GM18909 (cell line): ENCODE measurements at regions not wholly inside any gene's neighbourhood (a gene's known extent, or its start where the extent isn't known, plus 50 kb on each side); places are given as distances from the start of the nearest gene placed in this dataset.
A peak's percentile ranks its signal among the peaks of the same experiment; 100 is the strongest.

ENCODE experiments used
- ATAC-seq: cut with Tn5 transposase; IDR thresholded peaks from one replicate; pipeline ENCODE4 v1.9.1; 2021; ENCODE audit warnings: mild to moderate bottlenecking; ENCODE audit not compliant: unreplicated experiment, poor library complexity

DNA sequence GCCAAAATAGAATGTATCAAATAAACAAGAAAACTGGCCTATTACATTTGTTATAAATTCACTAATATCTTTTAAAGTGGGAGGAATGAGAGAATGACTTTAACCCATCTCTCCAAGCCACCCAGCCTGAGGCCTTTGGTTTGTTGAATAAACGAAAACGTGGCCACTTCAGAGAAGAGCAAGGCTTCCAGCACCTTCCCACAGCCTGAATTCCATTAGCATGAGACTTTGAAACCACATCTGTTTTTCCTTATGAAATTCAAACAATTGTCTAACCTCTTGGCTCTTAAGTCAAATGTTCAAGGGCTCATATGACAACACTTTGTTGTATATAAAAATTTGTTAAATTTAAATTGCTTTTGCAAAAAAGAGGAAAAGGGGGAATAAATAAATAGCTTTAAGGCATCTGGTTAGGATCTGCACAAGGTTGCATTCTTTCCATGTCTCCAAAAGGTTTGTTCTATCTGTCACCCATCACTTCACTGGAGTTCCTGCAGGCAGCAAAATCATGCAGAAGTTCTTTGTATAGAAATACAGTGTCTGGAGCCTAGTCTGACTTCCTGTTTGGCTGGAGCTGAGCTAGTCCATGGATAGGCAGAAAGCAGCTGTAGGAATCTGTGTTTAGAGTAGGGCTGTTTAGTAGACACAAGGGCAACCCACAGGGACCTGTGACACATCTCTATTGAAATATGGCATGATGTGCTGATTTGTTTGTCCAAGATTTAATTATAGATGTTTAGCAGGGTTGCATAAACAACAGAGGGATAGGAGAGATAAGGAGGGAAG, 502.3 kb downstream of the KCTD12 start:
- no peak for ATAC-seq

DNA sequence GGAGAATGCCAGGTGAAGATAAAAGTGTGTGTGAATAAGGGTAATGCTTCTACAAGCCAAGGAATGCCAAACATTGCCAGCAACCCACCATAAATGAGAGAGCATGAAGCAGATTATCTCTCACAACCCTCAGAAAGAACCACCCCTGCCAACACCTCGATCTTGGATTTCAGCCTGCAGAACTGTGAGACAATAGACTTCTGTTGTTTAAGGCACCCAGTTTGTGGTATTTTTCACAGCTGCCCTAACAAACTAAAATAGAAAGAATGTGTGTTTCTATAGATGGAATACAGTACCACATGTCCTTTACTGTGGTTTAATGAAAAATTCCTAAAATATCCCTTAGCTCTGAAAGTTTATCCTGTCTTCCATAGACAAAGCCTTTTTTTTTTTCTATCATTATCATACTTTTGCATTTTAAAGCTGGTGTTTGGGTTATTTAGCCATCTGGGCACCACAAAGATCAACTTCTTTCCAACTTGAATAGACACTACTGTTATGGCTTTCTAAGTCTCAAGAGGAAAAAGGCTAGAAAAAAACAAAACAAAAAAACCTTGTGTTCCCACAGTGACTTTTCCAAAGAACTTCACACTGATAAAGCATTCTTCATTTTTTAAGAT, 505.6 kb downstream of the KCTD12 start:
- no peak for ATAC-seq

DNA sequence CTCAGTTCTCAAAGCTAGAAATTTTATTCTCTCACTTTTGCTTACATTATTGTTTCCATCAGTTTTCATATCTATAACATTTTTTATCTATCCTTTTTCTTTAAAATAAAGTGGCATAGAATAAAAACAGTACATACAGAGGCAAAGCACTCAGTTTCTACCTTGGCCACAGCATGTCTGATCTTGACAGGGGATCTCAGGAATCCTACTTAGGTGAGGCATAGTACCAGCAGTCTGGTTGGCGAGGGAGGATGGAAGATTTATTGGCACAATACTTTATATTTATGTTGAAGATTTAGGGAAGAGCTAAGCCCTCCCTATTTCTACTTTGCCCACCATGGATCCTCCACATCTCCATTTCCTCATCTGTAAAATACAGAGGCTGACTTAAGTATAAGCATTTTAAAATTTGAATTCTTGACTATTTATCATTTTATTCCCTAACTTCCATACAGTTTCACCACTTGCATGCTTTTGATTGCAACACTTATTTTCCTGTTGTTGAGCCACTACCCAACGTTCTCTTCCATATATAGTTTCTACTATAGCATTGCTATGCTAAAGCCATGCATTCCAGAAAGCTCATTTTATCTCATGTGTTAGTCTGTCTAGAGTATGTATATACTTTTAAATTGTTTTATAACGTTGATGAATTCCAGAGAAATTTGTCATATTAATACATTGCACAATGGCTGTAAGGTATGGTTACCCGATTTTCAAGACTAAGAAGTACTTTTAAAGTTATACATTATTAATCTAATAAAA, 506.7 kb downstream of the KCTD12 start:
- no peak for ATAC-seq

DNA sequence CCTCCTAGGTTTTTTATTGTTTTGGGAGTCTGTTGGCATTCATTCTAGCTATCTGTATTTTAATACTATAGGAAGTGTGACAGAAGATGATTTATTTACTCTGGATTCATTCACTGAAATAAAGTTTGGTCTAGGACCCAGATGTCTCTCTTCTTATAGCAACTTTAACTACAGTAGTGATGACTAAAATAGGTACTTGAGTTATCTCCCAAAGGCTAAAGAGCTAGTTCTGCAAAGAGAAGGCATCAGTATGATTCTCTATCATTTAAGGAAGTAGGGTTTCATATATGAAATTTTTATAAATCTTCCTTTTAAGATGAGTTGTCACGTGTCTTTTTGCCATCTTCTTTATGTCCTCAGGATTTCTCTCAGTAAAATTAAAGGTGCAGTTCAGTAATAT, 507.4 kb downstream of the KCTD12 start:
- no peak for ATAC-seq

DNA sequence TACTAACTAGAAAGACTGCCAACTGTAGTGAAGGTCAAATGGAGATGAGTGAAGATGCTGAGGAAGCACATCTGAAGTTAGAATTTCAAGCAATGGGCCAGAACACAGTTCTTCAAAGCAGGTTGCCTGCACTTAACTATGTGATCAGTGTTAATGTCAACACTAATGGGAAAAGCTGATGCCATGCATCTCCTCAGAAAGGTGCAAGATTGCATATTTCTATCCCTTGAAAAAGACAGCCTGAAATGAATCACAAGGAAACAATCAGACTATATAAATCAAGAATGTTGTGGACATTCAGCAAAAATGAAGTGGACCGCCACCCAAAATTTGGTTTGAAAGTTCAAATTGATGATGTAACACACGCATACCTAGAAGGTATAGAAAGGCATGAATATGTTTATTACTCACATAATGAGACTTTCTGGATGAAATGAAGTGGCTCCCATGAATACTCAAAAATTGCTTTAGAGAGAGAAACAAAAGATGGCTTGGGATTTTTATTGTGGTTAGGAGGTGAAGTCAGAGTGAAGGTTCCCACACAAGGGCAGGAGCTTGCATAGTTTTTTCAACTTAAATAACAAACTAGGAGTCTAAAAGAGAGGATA, 522.4 kb downstream of the KCTD12 start:
- no peak for ATAC-seq

DNA sequence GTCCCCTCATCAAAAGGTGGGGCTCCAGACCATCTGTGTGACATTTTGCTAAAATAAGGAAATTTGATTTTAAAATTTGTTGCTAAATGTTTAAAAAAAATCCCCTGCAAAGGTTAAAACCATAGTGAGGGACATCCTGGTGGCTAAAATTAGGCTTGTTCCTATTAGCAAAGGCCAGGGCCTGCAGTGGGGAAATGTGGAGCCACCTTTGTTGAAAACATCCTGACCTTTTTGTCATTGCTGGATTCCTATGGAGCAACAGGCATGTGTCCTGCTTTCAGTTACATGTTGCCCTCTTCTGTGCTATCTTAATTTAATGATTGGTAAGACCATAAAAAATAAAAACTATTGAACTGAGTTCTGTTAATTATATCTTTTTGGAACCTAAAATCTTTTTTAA, 524.3 kb downstream of the KCTD12 start:
- no peak for ATAC-seq

DNA sequence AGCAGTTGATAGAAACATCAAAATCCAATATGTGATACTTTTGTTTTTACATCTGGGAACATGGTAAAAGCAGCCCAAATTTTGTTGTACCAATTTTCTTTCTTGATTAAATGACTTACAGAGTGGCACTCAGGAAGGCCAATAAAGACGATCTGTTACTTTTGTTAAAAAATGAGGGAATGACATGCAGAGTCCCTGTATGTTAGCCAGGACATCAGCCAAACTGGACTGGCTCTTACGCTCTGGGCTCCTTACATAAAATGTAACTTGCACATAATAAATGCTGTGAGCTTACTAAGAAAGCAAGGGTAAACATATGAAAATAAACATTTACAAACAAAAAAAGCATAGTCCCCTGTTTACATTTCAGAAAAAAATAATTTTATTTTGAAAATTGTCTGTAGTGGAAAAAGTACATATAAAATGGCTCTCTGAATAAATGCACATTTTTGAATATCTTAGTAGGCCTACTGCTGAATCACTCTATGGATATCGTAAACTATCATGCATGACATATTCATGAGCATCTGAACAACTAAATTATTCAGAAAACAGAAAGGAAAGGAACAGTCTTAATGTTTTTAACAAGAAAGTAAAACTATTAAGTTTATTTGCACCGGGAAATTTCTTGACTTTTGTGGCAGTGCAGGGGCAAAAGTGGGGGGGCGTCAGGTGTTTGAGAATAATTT, 534.5 kb downstream of the KCTD12 start:
- ATAC-seq, result no peak

DNA sequence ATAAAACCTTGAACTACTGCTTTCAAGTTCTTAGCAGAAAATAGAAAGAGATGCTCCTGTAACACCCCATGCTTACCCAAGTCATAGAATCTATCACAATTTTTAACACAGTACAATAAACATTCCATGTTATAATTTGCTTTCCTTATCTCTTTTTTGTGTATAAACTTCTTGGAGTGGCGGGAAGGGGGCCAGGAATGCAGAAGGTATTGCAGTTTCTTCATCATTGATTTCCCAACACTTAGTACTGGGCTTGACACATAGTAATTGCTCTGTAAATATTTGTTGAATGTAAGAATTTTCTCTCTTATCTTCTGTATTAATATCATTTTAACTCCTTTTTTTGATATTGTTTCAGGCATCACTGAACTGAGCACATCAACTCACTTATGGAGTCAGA, 535.8 kb downstream of the KCTD12 start:
- no peak for ATAC-seq

DNA sequence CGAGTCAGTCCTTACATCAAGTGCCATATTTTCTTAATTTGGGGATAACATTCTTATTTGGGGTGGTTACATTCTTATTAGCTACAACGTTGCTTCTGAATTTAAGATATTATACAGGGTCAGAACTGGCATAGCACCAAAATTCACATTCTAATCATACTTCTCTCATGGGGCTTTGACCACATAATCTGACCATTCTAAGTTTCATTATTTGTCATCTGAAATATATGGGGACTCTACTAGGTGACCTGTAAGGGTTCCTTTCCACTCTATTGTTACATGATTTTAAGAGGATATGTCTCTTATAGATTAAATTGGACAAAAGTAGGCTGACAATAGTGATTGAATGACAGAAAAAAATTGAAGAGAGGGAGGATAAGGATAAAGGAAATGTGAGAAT, 536.5 kb downstream of the KCTD12 start:
- ATAC-seq, result peak; percentile 44

DNA sequence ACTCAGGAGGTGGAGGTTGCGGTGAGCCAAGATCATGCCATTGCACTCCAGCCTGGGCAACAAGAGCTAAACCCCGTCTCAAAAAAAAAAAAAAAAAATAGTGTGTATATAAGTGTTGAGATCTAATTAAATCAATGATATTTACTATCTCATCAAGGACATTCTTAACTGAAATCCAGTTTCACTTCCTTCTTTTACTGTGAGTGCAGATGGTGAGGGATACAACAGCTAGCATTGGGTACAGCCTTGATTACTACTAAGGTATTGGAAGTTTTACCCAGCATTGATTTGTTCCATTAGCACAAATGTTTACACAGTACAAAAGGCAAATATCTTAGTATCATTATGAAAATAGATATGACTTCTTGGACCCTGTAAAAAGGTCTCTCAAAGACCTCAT, 546.6 kb downstream of the KCTD12 start:
- no peak for ATAC-seq

DNA sequence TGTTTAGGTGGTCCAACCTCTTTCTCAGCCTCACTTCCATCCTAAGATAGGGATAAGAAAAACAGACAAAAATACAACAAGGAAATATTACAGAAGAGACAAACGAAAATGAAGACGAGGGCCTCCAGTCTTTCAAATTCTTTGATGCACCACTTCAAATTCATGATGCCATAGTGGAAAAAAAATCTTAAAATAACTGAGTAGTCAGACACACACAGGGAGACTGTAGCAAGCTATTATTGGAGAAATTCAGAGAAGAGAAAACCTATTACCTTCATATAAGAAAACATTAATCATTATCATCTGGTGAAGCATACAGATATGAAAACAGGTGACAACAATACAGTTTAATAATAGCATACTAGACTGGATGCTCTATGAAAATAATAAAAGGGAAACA, 548.2 kb downstream of the KCTD12 start:
- ATAC-seq, result no peak

DNA sequence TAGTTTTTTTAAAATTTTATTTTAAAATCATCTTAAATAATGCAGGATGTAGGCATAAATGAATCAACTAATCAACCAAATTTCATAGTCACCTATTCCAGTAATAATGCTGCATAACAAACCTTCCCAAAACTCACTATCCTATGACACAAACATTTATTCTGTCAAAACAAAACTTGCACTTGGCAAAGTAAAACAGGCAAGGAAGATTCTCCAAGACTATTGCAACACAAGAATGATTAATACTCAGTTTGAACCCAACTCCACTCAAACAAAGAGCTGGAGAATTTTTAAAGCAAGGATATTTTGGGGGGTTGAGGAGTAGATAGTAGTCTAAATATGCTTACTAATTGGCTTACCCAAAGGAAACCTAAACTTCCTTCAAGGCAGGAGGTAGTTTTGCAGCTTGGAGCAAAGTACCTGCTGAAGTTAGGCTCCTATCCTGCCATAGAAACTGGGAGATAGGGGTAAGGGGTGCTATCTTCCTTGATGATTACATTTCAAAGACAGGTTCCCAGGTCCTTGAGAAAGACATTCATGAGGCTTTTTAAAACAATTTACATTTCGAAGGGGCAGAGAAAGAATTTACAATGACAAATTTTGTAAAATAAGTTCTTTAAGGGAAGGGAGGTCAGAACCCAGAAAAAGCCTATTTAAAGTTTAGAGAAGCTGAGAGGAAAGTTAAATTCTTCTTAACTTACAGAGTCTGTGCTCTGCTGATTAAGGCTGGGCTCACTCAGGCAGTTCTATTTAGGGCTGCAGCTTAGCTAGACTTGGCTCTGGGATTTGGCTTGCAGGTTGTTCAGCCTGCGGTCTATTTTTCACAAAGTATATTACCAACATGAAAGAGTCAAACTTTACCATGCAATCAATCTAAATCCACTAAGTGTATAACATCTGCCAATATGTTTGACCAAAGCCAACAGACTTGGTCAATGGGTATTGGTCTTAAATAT, 549.0 kb downstream of the KCTD12 start:
- no peak for ATAC-seq

DNA sequence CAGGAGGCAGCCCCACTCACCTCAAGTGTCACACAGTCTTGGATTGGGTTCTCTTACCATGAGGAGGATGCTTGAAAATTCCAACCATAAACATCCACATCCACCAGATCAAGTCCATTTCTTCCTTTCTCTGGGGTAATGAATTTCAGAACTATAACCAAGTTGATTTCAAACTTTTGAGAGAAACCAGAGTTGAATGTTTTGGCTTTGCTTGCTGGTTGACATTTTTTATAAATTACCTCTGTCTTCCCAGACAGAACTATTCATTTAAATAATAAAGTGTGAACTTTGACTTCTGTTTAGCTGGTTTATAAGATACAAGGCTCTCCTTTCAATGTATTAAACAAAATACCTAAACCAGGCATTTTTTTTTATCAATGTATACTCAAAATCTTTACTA, 550.7 kb downstream of the KCTD12 start:
- ATAC-seq, result no peak

DNA sequence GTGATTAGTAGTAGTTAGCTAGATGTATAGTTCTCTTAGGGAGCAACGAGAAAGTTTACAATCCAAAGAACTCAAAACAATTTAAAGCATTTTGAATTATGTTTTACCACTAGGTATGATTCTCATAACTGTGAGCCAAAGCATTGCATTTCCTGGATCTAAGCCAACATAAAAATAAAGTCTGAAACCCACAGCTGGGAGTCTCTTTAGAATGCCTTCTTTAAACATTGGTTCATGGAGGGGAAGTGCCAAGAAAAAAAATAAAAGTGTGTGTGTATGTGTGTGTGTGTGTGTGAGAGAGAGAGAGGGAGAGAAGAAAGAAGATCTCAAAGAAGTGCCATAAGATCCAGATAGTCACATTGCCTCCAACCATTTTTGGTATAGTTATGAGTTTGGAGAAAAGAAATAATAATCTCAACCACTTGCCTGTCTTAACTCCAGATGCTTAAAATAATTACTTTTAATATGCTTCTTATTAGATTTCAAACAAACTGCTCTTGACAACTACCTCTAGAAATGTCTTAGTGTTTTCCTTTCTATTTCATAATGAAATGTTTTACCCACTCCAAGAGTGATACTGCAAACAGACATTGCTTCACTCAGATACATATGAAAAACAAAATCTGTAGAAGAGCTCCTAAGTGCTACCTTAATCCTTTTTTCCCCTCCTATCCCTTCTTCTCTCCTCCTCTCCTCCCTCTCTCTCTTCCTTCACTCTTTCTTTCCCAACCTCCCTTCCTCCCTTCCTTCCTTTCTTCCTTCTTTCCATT, 554.1 kb downstream of the KCTD12 start:
- ATAC-seq, result no peak

DNA sequence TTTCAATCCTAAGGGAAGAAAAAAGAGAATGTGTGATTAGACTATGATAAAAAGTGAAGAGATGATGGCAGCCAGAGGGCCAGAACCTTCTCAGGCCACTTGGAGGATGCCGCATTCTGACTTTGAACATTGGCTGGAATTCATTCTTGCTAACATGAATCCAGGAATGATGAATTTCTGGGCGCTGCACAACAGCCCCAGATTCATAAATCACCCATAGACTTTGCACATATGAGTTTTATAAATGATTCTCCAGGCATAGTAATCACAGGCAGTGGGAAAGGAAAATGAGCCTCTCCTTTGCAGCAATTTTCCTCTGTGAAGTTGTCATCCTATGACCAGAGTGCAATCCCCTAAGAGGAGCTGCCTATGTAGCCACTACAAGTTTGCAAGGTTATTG, 555.4 kb downstream of the KCTD12 start:
- no peak for ATAC-seq

DNA sequence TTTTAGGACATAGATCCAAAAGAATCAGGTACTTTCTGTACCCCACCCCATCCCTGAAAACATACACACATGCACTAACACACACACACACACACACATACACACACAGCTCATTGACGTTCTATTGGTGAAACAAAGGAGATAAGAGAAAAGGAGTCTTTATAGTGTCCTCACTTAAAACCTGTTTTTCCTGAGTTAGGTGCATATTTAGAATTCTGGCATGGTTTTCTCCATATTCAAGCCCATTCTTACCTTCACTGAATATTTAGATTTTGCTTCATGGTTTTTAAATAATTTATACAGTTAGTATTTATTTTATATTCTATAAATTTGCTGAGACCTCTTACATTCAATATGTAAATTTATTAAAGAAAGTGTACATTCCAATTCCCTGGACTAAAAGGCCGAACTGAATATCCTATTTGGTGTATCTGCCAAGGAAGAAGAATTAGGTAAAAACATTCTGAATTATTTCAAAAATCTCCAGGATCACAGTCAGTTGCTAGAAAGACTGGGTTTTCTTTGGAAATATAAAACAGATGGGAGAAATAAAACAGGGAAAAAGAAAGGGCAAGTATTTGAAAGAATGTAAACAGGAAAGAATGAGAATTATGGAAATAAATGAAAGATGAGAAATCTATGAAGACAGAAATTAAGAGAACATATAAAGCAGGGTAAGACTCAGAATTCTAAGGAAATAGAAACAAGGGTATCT, 556.2 kb downstream of the KCTD12 start:
- no peak for ATAC-seq

DNA sequence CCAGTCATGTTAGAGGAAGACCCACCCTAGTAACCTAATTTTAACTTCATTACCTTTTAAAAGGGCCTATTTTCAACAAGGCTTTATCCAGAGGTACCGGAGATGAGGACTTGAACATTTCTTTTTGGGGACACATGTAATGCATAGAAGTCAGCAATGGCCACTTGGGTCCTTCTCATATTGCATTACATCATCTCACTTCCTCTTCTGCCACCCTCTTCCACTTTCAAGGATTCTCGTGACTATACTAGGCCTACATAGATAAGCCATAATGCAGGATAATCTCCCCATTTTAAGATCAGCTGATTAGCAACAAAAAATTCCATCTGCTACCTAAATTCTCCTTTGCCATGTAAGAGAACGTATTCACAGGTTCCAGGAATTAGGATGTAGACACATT, 557.2 kb downstream of the KCTD12 start:
- no peak for ATAC-seq

DNA sequence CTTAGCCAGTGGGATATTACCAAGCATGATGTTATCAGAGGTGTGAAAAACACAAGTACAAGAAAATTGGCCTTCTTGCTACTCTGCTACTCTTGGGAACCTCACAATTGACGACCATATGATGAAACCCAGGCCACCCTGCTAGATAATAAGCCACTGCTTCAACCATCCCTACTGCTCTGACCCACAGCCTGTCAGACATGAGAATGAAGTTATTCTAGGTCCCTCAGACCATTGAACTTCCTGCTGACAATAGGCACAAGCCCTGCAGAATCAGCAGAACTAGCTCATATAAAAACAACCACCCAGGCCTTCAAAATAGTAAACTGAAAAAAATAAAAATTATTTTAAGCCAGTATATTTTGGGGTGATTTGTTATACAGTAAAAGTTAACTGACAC, 559.9 kb downstream of the KCTD12 start:
- ATAC-seq, result no peak
